Stimulated activated naive CD8-positive, alpha-beta T cell treated with anti-CD3 and anti-CD28 coated beads, Interleukin-15, Interleukin-2, amounts not matched to agents 100 U/mL and 50 U/mL, for 24 hours (primary cell): ENCODE measurements at regions not wholly inside any gene's neighbourhood (a gene's known extent, or its start where the extent isn't known, plus 50 kb on each side); places are given as distances from the start of the nearest gene placed in this dataset.

Source experiments
- ATAC-seq: fragments of 150-1000 bp; cut with Tn5 transposase; one replicate; pipeline ENCODE4 v1.10.0; 2021
- DNase-seq: peaks from one replicate; pipeline ENCODE4 v3.0.0; 2021

DNA sequence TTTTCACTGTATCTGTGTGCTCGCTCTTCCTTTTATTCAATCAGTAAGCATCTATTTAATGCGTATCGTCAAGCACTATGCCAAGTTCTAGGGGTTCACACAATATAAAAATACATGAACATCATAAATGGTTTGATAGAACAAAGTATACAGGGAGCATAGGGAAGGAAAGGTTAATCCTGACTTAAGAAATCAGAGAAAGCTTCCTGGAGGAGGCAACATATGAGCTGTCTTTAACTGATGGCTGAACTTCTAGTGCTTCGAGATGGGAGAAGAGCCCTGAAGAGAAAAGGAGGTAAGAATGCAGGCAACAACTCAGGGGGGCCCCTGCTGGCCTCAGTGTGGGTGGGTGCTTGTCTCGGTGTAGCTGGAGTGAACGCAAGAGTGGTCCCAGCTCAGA is 63.6 kb upstream of the GALNT2 start:
- ATAC-seq = no peak
- no peak for DNase-seq

DNA sequence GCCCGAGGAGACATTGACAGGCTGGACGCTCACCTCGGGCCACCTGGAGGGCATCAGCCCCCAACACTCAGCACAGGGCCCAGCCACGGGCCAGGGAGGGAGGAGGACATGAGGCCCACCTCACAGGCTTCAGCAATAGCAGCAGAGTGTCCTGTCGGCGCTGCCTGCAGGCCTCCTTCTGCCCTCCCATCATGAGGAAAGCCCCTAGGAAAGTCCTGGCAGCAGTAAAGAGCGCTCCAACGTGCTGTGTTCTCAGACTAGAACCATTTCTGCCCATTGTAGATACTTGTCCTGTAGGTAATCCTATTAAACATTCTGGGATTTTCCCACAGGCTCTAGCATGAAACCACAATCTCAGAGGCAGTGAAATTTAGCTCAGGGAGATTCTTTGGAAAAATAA is 62.0 kb upstream of the GALNT2 start:
- no peak for DNase-seq
- no peak for ATAC-seq

DNA sequence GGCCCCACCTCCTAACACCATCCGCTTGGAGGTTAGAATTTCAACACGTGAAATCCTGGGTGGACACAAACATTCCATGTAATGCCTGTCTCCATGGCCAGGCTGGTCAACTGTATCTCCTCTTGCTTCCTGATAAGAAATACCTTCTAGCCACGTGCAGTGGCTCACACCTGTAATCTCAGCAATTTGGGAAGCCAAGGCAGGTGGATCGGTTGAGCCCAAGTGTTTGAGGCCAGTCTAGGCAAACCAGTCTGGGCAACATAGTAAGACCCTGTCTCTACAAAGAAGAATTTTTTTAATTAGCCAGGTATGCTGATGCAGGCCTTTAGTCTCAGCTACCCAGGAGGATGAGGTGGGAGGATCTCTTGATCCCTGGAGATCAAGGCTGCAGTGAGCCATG is 58.3 kb upstream of the GALNT2 start:
- DNase-seq (no peak), ATAC-seq (no peak)

DNA sequence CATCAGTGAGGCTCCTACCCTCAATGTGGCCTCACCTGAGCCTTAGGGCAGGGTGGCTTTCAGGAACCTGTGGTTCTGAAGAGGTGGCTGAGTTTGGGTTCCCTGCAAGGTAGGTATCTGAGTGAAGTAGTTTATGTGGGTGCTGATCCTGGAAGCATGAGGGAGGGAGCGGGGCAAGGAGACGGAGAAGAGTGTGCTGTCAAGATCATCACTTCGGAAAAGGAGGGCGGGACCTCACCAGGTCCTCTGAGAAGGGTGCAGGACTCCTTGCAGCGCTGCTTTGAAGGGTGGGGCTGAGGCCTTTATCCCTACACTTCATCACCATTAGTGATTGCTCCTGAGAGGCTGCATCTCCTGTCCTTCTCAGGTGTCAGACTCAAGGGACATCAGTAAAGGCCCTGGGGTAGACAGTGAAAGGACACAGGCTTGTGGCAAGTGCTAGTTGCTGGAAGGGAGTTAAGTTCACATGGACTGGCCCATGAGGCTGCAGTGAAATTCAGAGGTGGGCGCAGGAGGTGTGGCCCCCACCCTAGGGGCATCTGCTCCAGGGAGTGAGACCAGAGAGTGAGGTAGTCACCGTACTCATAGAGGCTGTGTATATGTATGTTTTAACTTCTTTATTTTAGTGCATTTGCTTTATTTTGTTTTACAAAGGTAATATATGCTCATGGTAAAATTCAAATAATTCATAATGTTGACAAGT is 57.3 kb upstream of the GALNT2 start:
- DNase-seq (no peak), ATAC-seq (no peak)

DNA sequence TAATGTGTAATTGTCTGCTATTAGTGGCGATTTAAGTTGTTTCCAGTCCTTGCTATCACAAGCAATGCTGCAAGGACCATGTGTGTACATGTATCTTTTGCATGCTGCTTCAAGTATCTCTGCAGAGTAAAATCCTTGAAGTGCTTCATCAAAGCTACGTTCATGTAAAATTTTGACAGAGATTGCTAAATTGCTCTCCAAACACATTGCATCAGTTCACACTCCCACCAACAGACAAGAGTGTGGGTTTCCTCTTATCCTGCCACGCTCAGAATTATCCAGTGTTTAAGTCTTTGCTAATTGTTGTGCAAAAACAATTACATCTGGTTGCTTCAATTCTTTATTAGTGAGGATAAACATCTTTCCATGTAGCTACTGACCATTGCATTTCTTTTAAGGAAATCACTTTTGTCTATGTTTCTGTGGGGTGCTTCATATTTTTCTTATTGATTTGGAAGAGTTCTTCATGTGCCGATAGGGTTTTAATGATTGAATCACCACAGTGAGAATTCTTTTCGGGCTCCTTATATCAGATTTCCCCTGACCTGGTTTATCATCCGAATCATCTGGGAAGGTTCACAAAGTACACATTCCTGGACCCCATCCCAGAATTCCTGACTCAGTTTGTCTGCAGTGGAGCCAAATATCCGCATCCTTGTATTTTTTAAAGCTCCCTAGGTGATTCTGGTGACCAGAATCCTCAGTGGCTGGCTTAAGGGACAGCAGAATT is 56.3 kb upstream of the GALNT2 start:
- ATAC-seq (no peak), DNase-seq (no peak)

DNA sequence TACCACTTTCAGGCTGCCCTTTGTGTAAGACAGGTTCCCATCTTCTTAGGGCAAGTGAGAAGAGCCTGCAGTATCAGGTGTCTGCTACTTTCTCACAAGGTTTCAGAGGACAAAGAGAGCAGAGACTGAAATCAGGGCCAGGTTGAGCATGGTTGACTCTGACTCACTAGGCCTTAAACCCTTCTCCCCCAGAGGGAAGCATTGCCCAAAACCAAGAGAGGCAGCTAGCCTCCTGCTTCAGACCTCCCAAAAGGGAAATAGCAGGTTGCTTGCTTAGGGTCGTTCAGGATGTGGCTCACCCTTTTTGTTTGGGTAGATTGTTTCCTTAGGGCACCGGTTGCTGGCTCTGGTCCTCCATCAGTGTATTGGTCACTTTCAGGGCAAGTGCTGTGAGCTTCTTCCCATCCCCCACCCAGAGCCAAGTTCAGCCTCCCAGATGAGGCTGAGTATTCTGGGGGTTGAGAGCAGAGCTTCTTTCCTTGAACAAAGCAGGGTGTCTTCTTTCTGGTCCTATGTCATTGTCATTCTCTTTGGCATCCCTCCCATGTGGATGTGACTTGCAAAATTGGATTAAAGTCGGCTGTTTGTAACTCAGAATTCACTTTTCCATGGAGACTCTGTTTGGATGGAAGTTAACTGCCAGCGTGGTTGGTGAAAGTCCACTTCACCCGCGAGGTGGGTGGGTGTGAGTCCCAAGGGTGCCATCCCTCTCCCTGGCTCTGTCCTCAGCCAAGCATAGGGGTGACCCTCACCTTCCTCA is 55.5 kb upstream of the GALNT2 start:
- ATAC-seq (no peak), DNase-seq (no peak)

DNA sequence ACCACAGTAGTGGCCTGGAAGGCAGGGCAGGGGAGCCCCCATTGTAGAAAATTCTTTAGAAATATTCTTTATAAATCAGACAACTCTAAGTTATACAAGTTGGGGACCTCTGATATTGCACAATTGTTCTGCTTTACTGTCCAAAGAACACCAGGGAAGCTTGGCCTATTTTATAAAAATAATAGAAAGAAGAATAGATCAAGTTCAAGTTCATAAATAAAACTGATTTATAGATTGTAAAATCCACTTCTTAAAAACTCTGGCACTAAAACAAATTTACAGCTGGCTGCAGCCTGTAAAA is 55.0 kb upstream of the GALNT2 start:
- no peak for ATAC-seq
- DNase-seq = no peak

DNA sequence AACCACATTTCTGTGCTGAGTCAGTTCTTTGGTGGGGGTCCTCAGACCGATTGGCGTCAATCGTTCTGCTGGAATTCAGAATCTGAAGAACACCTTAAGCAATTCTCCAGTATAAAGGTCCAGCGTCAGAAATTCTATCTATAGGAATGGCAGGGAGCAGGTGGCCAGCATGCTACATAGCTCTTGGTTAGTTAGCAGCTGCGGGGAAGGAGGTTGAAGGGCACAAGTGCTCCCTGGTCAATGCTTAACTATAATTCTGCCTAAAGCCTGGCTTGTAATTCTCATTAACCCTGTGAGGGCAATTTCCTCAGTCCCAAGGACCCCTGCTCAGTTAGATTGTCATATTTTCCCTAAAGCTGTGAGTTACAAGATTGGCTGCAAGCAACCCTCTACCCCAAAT is 54.3 kb upstream of the GALNT2 start:
- DNase-seq (no peak), ATAC-seq (no peak)

DNA sequence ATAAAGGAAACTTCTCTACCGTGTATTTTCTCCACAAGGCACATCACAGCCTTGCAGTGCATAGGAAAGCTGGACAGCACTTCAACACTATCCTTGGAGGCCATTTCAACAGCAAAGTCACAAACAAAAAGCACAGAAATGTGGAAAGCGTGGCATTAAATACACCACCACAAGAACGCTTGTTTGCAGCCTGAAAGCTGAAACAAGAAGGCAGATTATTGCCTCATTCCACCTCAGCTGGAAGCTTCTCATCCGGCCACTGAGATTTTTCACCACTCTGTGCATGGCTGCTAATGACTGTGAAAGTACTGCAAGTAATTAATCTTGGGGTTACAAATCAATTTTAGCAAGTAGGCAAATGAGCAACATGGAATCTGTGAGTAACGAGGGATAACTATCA is 50.9 kb upstream of the GALNT2 start:
- DNase-seq (no peak), ATAC-seq (no peak)
